ENCODE measurements at regions not wholly inside any gene's neighbourhood (a gene's known extent, or its start where the extent isn't known, plus 50 kb on each side); places are given as distances from the start of the nearest gene placed in this dataset.
"Not testable (repeated sequence)": the region's sequence is repeated elsewhere in the genome, so short reads cannot be mapped to it uniquely, and the experiment has no call there.

DNA sequence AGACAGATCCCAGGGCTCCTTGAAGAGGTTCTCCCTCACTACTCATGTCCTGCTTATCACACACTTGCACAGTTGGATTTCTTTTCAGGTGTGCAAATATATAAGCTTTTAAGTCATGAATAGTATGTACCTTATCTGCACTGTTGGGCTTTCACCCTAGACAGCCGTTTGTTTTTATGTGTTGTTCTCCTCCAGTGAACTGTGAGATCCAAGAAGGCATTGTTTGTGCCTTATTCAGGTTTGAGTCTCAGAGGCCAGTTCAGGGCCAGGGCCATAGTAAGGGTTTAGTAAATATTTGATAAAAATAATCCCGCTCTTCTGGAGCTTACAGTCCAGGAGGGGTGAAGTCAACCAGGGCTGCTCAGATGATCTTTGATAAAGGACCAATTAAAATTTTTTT lies 480.0 kb downstream of the TMEM38B start:
- DNase-seq (ENCODE audit: low read depth, low spot score) = no peak
- TF ChIP-seq, protein P1, sequence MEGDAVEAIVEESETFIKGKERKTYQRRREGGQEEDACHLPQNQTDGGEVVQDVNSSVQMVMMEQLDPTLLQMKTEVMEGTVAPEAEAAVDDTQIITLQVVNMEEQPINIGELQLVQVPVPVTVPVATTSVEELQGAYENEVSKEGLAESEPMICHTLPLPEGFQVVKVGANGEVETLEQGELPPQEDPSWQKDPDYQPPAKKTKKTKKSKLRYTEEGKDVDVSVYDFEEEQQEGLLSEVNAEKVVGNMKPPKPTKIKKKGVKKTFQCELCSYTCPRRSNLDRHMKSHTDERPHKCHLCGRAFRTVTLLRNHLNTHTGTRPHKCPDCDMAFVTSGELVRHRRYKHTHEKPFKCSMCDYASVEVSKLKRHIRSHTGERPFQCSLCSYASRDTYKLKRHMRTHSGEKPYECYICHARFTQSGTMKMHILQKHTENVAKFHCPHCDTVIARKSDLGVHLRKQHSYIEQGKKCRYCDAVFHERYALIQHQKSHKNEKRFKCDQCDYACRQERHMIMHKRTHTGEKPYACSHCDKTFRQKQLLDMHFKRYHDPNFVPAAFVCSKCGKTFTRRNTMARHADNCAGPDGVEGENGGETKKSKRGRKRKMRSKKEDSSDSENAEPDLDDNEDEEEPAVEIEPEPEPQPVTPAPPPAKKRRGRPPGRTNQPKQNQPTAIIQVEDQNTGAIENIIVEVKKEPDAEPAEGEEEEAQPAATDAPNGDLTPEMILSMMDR (IDR thresholded peaks at IDR 0.05; ENCODE audit: insufficient read depth, low read length, missing control alignments) = no peak
- POLR2A ChIA-PET = no interaction called here
- CTCF ChIA-PET = no interaction called here
- no peak overlapping the region for H3K4me3 ChIP-seq (ENCODE audit: low read depth, low read length)

DNA sequence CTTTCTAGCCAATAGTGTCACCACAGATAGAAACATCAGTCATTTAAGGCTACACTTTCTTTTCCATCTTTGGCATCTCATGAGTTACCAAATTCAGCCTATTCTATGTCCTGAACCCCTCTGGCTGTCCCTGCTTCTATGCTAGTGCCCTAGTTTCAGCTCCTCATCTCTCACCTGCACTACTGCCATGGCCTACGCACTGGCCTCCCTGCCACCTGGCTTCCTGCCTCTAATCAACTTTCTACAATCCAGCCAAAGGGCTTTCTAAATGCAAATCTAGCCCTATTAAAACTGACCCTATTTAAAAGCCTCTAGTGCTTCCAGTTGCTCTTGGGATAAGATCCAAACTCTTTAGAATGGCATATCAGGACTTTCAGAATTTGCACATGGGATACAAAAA lies 482.9 kb downstream of the TMEM38B start:
- no peak overlapping the region for H3K4me3 ChIP-seq (ENCODE audit: low read depth, low read length)
- TF ChIP-seq, protein P1 (IDR thresholded peaks at IDR 0.05; ENCODE audit: insufficient read depth, low read length, missing control alignments) = no peak
- DNase-seq (ENCODE audit: low read depth, low spot score) = no peak
- ChIA-PET POLR2A (no interaction called here), CTCF (no interaction called here)

DNA sequence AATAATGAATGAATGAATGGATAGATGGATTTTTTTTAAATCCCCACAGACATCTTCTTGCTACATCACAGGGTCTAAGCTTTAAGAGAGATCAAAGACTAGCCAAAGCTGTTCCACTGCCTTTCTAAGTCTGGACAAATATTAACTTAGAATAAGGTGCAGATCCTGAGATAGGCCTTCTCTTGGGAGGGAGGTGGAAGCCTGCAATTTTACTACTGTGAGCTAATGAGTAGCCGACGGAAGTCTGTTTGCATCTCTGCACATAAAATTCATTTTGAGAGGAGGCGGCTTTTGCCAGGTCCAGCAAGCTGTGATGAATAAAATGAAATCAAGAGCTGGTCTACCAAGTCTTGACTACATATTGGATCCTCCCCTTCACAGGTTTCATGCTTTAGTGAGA lies 484.9 kb downstream of the TMEM38B start:
- DNase-seq (ENCODE audit: low read depth, low spot score) = no peak
- TF ChIP-seq, protein P1 (IDR thresholded peaks at IDR 0.05; ENCODE audit: insufficient read depth, low read length, missing control alignments) = no peak
- ChIA-PET CTCF (no interaction called here), POLR2A (no interaction called here)
- no peak overlapping the region for H3K4me3 ChIP-seq (ENCODE audit: low read depth, low read length)

DNA sequence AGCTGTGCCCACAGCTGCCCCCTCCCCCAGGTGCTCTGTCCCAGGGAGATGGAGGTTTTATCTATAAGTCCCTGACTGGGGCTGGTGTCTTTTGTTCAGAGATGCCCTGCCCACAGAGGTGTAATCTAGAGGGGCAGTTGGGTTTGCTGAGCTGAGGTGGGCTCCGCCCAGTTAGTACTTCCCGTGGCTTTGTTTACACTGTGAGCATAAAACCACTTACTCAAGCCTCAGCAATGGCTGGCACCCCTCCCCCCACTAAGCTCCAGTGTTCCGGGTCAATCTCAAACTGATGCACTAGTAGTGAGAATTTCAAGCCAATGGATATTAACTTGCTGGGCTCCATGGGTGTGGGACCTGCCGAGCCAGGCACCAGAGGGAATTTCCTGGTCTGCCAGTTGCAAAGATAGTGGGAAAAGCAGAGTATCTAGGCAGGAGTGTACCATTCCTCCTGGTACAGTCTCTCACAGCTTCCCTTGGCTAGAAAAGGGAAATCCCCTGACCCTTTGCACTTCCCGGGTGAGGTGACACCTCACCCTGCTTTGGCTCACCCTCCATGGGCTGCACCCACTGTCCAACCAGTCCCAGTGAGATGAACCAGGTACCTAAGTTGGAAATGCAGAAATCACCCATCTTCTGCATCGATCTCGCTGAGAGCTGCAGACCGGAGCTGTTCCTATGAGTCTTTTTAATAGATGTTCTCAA lies 509.6 kb downstream of the TMEM38B start:
- DNase-seq (ENCODE audit: low read depth, low spot score); CTCF ChIA-PET: not testable (repeated sequence)

DNA sequence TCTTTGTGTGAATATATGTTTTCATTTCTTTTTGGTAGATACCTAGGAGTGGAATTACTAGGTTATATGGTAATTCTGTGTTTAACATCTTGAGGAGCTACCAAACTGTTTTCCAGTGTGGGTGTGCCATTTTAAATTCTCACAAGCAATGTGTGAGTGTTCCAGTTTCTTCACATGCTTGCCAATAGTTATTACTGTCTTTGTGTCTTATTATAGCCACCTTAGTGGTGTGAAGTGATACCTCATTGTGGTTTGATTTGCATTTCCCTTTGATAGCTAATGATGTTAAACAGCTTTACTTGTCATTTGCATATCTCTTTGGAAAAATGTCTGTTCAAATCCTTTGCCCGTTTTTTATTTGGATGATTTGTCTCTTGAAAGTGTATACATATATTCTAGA lies 513.0 kb downstream of the TMEM38B start:
- POLR2A ChIA-PET = no interaction called here

More for the DNA sequence above, 509.6 kb downstream of the TMEM38B start:
- POLR2A ChIA-PET; H3K4me3 ChIP-seq (ENCODE audit: low read depth, low read length): not testable (repeated sequence)

DNA sequence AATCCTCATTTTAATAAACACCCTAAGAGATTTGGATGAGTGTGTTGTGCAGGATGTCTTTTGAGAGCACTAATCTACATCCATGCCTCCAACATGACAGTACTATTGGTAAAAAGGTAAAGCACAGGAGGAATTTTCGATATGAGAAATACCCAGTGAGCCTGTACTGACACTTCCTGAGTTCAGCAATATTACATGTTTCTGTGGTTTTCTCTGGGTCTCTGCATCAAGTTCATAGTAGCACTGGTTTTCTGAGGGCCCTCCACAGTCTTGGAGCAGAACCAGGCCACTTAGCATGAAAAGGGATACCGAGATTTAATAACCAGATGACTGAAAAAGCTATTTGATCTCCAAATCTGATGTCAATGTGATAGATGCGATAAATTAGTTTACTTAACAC lies 524.1 kb downstream of the TMEM38B start:
- ChIA-PET CTCF (no interaction called here), POLR2A (no interaction called here)
- DNase-seq (ENCODE audit: low read depth, low spot score) = no peak
- H3K4me3 ChIP-seq (ENCODE audit: low read depth, low read length) = no peak overlapping the region
- TF ChIP-seq, protein P1 (IDR thresholded peaks at IDR 0.05; ENCODE audit: insufficient read depth, low read length, missing control alignments) = no peak

More for the DNA sequence above, 513.0 kb downstream of the TMEM38B start:
- TF ChIP-seq, protein P1 (IDR thresholded peaks at IDR 0.05; ENCODE audit: insufficient read depth, low read length, missing control alignments) = no peak
- CTCF ChIA-PET = no interaction called here
- no peak overlapping the region for H3K4me3 ChIP-seq (ENCODE audit: low read depth, low read length)
- no peak for DNase-seq (ENCODE audit: low read depth, low spot score)

DNA sequence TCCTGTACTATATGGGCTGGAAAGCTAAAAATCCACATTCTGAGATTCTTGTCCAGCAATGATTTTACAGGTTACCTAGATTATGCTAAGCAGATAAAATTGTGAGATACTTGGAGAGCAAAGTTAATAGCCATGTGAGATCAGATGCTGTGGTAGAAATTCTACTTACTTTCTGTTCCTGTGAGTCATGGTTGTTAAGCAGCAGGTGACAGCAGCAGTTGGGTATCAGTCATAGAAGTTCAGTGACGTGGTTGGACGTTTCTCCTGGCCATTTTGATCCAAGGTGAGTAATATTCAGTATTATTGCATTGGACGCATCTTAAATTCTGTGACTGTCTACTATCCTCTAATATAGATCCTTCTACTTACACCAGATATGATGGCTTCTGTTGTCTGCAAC lies 524.5 kb downstream of the TMEM38B start:
- no peak for DNase-seq (ENCODE audit: low read depth, low spot score)
- no peak overlapping the region for H3K4me3 ChIP-seq (ENCODE audit: low read depth, low read length)
- ChIA-PET POLR2A (no interaction called here), CTCF (no interaction called here)
- TF ChIP-seq, protein P1 (IDR thresholded peaks at IDR 0.05; ENCODE audit: insufficient read depth, low read length, missing control alignments) = no peak
